CD14-positive monocyte (primary cell): ENCODE measurements at regions not wholly inside any gene's neighbourhood (a gene's known extent, or its start where the extent isn't known, plus 50 kb on each side); places are given as distances from the start of the nearest gene placed in this dataset.
A peak's percentile ranks its signal among the peaks of the same experiment; 100 is the strongest.
"Not testable (repeated sequence)": the region's sequence is repeated elsewhere in the genome, so short reads cannot be mapped to it uniquely, and the experiment has no call there.

ENCODE experiments used
- DNase-seq, 3 donors: peaks; one replicate each; pipeline ENCODE4 v3.0.0-alpha.2; 2011 to 2022
- H2AFZ ChIP-seq: 2 replicates; pipeline ENCODE4 v1.6.0; 2012; ENCODE audit warnings: mild to moderate bottlenecking, low read depth, low read length, inconsistent platforms; ENCODE audit not compliant: insufficient read depth, poor library complexity, severe bottlenecking
- H3K27ac ChIP-seq, 2 donors: 1 replicate in 1 of 2; 2 replicates in 1 of 2; pipeline ENCODE4 v1.5.1; 2012 to 2013; ENCODE audit warnings: low read length in 2 of 2, control low read depth in 1 of 2, inconsistent platforms in 1 of 2, low read depth in 1 of 2, mild to moderate bottlenecking in 1 of 2
- H3K27me3 ChIP-seq, 2 donors: one replicate each; pipeline versions ENCODE4 v1.6.0 to v1.6.1; 2011 to 2013; ENCODE audit warnings: low read length in 2 of 2; ENCODE audit not compliant: control insufficient read depth in 2 of 2, insufficient read depth in 2 of 2
- H3K36me3 ChIP-seq, 2 donors: replicated peaks in 1 of 2; 1 replicate in 1 of 2; 2 replicates in 1 of 2; pipeline versions ENCODE4 v1.5.1 to v1.6.1; 2012 to 2013; ENCODE audit warnings: low read length in 2 of 2, control low read depth in 1 of 2, inconsistent platforms in 1 of 2, mild to moderate bottlenecking in 1 of 2; ENCODE audit not compliant: insufficient read depth in 2 of 2, control insufficient read depth in 1 of 2
- H3K4me1 ChIP-seq, 2 donors: 1 replicate in 1 of 2; 2 replicates in 1 of 2; pipeline versions ENCODE4 v1.5.1 to v1.6.1; 2012 to 2013; ENCODE audit warnings: low read length in 2 of 2, control low read depth in 1 of 2, inconsistent platforms in 1 of 2, mild to moderate bottlenecking in 1 of 2, moderate library complexity in 1 of 2; ENCODE audit not compliant: insufficient read depth in 2 of 2, control insufficient read depth in 1 of 2
- H3K4me2 ChIP-seq: replicated peaks from 2 replicates; pipeline ENCODE3; 2012; ENCODE audit warnings: low read length, moderate library complexity, mild to moderate bottlenecking; ENCODE audit not compliant: poor library complexity, severe bottlenecking; ENCODE audit errors: extremely low read depth
- H3K4me3 ChIP-seq, 3 experiments: fragments of 200-600 bp in 1 of 3; sonication (generic) in 1 of 3; replicated peaks in 1 of 3; 1 replicate in 2 of 3; 2 replicates in 1 of 3; pipeline ENCODE4 v1.5.1; 2011 to 2013; ENCODE audit warnings: low read length in 3 of 3, mild to moderate bottlenecking in 3 of 3, control low read depth in 2 of 3, low read depth in 2 of 3, inconsistent platforms in 1 of 3, moderate library complexity in 1 of 3
- H3K79me2 ChIP-seq: 2 replicates; pipeline ENCODE4 v1.6.0; 2012; ENCODE audit warnings: mild to moderate bottlenecking, control low read depth, inconsistent platforms, low read length, moderate library complexity; ENCODE audit not compliant: insufficient read depth
- H3K9ac ChIP-seq: 2 replicates; pipeline ENCODE4 v1.6.0; 2017; ENCODE audit warnings: low read length, mild to moderate bottlenecking; ENCODE audit not compliant: insufficient read depth, poor library complexity, severe bottlenecking
- H3K9me3 ChIP-seq, 2 donors: replicated peaks in 1 of 2; 1 replicate in 1 of 2; 2 replicates in 1 of 2; pipeline versions ENCODE4 v1.5.1 to v1.6.1; 2012 to 2013; ENCODE audit warnings: low read length in 2 of 2, control low read depth in 1 of 2; ENCODE audit not compliant: control insufficient read depth in 1 of 2, insufficient read depth in 1 of 2
- H4K20me1 ChIP-seq: 2 replicates; pipeline ENCODE4 v1.6.0; 2012; ENCODE audit warnings: mild to moderate bottlenecking, low read length, control low read depth, moderate library complexity; ENCODE audit not compliant: insufficient read depth
- H3K27ac Mint-ChIP-seq, 7 donors: one replicate each; pipeline ENCODE4 v1.8.0; 2020; ENCODE audit warnings: mild to moderate bottlenecking in 7 of 7, mixed read lengths in 7 of 7, moderate library complexity in 6 of 7, inconsistent platforms in 2 of 7
- H3K27me3 Mint-ChIP-seq, 3 donors: one replicate each; pipeline ENCODE4 v1.8.0; 2021 to 2022; ENCODE audit warnings: low read depth in 3 of 3, mild to moderate bottlenecking in 3 of 3, mixed read lengths in 3 of 3, moderate library complexity in 3 of 3, inconsistent platforms in 1 of 3
- H3K36me3 Mint-ChIP-seq, 2 donors: one replicate each; pipeline ENCODE4 v1.8.0; 2020; ENCODE audit warnings: mixed read lengths in 2 of 2, inconsistent platforms in 1 of 2, mild to moderate bottlenecking in 1 of 2
- H3K4me1 Mint-ChIP-seq: one replicate; pipeline ENCODE4 v1.8.0; 2020; ENCODE audit warnings: mild to moderate bottlenecking, mixed read lengths
- H3K4me3 Mint-ChIP-seq, 2 donors: one replicate each; pipeline ENCODE4 v1.8.0; 2020; ENCODE audit warnings: mild to moderate bottlenecking in 2 of 2, mixed read lengths in 2 of 2, moderate library complexity in 1 of 2
- H3K9me3 Mint-ChIP-seq, 7 donors: one replicate each; pipeline ENCODE4 v1.8.0; 2020 to 2022; ENCODE audit warnings: mixed read lengths in 7 of 7, mild to moderate bottlenecking in 6 of 7, moderate library complexity in 6 of 7, inconsistent platforms in 2 of 7
- WGBS: methylation state at CpG from one replicate; pipeline ENCODE4 v1.1.5; 2013; ENCODE audit warnings: missing lambda C conversion rate; ENCODE audit not compliant: insufficient coverage; 5-methylcytosine and 5-hydroxymethylcytosine counted together
- intact Hi-C, 2 donors: fragments of 100-400 bp; cut with micrococcal nuclease; formaldehyde crosslinking; loops; one replicate each; pipeline versions ENCODE4 v1.15.0 to v1.15.1; 2023

GRCh38 chr20:30723511-30723910 is 534.0 kb upstream of the DEFB115 start:
- H3K9ac ChIP-seq, H4K20me1 ChIP-seq, H3K36me3 Mint-ChIP-seq, H3K4me1 Mint-ChIP-seq, DNase-seq, H3K4me1 ChIP-seq, H3K27ac ChIP-seq, intact Hi-C loops, H3K27ac Mint-ChIP-seq, H3K4me2 ChIP-seq, H3K36me3 ChIP-seq, H3K79me2 ChIP-seq, H3K27me3 ChIP-seq, H2AFZ ChIP-seq, H3K4me3 ChIP-seq: not testable (repeated sequence)
- 48% methylated on average over 10 of the region's 27 CpGs for WGBS
- Mint-ChIP-seq H3K27me3 (peaks cover 0 to 15% (median 3%) of the 10 kb centered on the region in 3 donors), H3K4me3 (peak overlapping the region; percentile 48 to 76), H3K9me3 (peaks cover 4 to 30% (median 14%) of the 10 kb centered on the region in 7 donors)
- peaks cover 0 to 12% of the 10 kb centered on the region in 2 donors for H3K9me3 ChIP-seq

GRCh38 chr20:30723934-30724687 is 533.4 kb upstream of the DEFB115 start:
- H3K36me3 ChIP-seq, H3K27ac Mint-ChIP-seq, H3K4me1 ChIP-seq, intact Hi-C loops, H2AFZ ChIP-seq, DNase-seq, H3K27ac ChIP-seq, H3K27me3 ChIP-seq, H3K4me3 ChIP-seq, H3K4me2 ChIP-seq, H3K4me1 Mint-ChIP-seq, H3K36me3 Mint-ChIP-seq, H3K9ac ChIP-seq, H3K79me2 ChIP-seq, H4K20me1 ChIP-seq: not testable (repeated sequence)
- Mint-ChIP-seq H3K27me3 (peaks cover 0 to 15% (median 3%) of the 10 kb centered on the region in 3 donors), H3K9me3 (peaks cover 7 to 36% (median 19%) of the 10 kb centered on the region in 7 donors), H3K4me3 (peak overlapping the region; percentile 48 to 76)
- H3K9me3 ChIP-seq = peaks cover 0 to 18% of the 10 kb centered on the region in 2 donors
- WGBS = 27% methylated on average over 45 of the region's 51 CpGs

DNA sequence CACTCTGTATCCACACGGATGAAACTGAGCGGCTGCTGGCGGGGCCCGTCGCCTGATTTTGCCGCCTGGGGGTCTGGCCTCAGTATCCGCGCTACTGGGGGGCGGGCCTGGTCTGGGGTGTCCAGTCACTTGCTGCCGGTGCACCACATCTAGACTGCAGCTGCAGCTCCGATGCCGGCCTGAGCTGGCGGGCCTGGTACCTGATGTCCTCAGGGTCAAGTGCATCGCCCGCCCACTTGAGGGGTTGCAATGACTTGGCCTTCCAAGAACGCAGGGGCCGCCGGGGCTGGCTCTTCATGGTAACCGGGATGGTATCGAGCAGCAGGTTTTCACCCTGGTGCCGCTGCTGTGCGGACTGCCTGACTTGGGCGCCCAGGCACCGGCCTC is 532.8 kb upstream of the DEFB115 start:
- intact Hi-C loops, H3K4me3 Mint-ChIP-seq, H3K4me2 ChIP-seq, H4K20me1 ChIP-seq, H2AFZ ChIP-seq, H3K4me3 ChIP-seq, H3K4me1 Mint-ChIP-seq, H3K9ac ChIP-seq, H3K27me3 ChIP-seq, H3K27ac Mint-ChIP-seq, H3K36me3 Mint-ChIP-seq, H3K4me1 ChIP-seq, DNase-seq, H3K79me2 ChIP-seq, H3K36me3 ChIP-seq, H3K27ac ChIP-seq: not testable (repeated sequence)
- Mint-ChIP-seq H3K27me3 (peaks cover 0 to 15% (median 3%) of the 10 kb centered on the region in 3 donors), H3K9me3 (peaks cover 7 to 39% (median 19%) of the 10 kb centered on the region in 7 donors)
- peaks cover 0 to 19% of the 10 kb centered on the region in 2 donors for H3K9me3 ChIP-seq
- WGBS = 80% methylated on average over 24 of the region's 24 CpGs

DNA sequence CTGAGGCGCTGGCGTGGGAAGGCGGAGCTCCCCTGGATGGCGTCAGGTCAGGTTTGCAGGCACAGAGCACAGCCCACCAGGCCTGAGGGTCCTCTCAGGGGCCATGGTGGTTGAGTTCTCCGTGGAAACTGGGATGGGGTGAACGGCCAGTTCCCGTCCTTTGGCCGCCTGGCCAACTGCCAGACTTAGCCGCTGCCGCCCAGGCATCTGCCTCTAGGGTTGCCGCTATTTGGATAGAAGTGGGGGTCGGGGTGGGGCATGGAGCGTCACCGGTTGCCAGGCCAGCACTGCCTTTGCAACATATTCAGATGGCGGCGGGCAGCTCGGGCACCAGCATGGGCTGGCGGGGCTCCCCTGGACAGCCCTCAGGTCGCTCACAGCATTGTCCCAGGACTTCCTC is 532.3 kb upstream of the DEFB115 start:
- H3K27me3 ChIP-seq, H3K4me3 ChIP-seq, H3K4me2 ChIP-seq, H2AFZ ChIP-seq, intact Hi-C loops, H3K36me3 ChIP-seq, H3K36me3 Mint-ChIP-seq, H4K20me1 ChIP-seq, H3K9ac ChIP-seq, H3K4me1 Mint-ChIP-seq, H3K4me3 Mint-ChIP-seq, DNase-seq, H3K4me1 ChIP-seq, H3K27ac Mint-ChIP-seq, H3K79me2 ChIP-seq, H3K27ac ChIP-seq: not testable (repeated sequence)
- 75% methylated on average over 10 of the region's 19 CpGs for WGBS
- Mint-ChIP-seq H3K27me3 (peaks cover 0 to 15% (median 3%) of the 10 kb centered on the region in 3 donors), H3K9me3 (peaks cover 7 to 39% (median 19%) of the 10 kb centered on the region in 7 donors)
- peaks cover 0 to 19% of the 10 kb centered on the region in 2 donors for H3K9me3 ChIP-seq
